ENCODE measurements at regions not wholly inside any gene's neighbourhood (a gene's known extent, or its start where the extent isn't known, plus 50 kb on each side); places are given as distances from the start of the nearest gene placed in this dataset.

DNA sequence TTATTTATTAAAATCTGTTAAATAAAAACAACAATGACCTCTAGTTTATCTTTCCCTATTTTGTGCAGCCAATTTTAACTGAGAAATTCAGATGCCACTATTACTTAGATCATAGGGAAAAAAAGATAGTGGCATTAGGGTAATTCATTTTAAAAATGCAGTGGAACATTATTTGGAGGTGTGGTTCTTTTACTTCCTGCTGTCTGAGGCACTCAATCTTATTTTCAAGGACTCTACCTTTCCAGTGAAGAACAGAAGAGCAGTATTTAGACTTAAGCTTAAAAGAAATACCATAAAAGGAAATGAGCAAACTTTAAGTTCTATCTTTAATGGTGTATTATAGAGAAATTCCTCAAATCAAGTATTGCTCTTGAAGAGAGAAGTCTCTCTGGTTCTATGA, 342.6 kb upstream of the KLF12 start:
- no peak for TF ChIP-seq GATA2 (CRISPR knock-in tag; IDR thresholded peaks at IDR 0.05)
- TF ChIP-seq, protein P1, sequence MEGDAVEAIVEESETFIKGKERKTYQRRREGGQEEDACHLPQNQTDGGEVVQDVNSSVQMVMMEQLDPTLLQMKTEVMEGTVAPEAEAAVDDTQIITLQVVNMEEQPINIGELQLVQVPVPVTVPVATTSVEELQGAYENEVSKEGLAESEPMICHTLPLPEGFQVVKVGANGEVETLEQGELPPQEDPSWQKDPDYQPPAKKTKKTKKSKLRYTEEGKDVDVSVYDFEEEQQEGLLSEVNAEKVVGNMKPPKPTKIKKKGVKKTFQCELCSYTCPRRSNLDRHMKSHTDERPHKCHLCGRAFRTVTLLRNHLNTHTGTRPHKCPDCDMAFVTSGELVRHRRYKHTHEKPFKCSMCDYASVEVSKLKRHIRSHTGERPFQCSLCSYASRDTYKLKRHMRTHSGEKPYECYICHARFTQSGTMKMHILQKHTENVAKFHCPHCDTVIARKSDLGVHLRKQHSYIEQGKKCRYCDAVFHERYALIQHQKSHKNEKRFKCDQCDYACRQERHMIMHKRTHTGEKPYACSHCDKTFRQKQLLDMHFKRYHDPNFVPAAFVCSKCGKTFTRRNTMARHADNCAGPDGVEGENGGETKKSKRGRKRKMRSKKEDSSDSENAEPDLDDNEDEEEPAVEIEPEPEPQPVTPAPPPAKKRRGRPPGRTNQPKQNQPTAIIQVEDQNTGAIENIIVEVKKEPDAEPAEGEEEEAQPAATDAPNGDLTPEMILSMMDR (IDR thresholded peaks at IDR 0.05): no peak
- TF ChIP-seq EP300 (IDR thresholded peaks at IDR 0.05; ENCODE audit: borderline replicate concordance in 1 of 2, low read depth in 1 of 2, low read length in 1 of 2): no peak
- no peak for TF ChIP-seq RAD21 (IDR thresholded peaks at IDR 0.05; ENCODE audit: low read length)
- TF ChIP-seq MXI1 (IDR thresholded peaks at IDR 0.05; ENCODE audit: low read depth, low read length): no peak
- TF ChIP-seq TCF12 (IDR thresholded peaks at IDR 0.05): no peak
